PC-3 (cell line): ENCODE measurements at regions not wholly inside any gene's neighbourhood (a gene's known extent, or its start where the extent isn't known, plus 50 kb on each side); places are given as distances from the start of the nearest gene placed in this dataset.

ENCODE experiments used
- EZH2phosphoT487 ChIP-seq: fragments of 300-600 bp; sonication (generic); IDR thresholded peaks from 2 replicates; pipeline ENCODE4 v1.6.1; 2018; ENCODE audit warnings: mild to moderate bottlenecking, antibody characterized with exemption, low read length, borderline replicate concordance
- TF ChIP-seq, protein P1 (sequence below): fragments of 300-600 bp; sonication (generic); conservative IDR thresholded peaks from 2 replicates; pipeline ENCODE4 v1.5.1; 2017; ENCODE audit warnings: antibody characterized with exemption, low read depth, mild to moderate bottlenecking, low read length

GRCh38 chr5:167268337-167268736, 1023.1 kb upstream of the WWC1 start:
- no peak for TF ChIP-seq EZH2phosphoT487
- TF ChIP-seq, protein P1, sequence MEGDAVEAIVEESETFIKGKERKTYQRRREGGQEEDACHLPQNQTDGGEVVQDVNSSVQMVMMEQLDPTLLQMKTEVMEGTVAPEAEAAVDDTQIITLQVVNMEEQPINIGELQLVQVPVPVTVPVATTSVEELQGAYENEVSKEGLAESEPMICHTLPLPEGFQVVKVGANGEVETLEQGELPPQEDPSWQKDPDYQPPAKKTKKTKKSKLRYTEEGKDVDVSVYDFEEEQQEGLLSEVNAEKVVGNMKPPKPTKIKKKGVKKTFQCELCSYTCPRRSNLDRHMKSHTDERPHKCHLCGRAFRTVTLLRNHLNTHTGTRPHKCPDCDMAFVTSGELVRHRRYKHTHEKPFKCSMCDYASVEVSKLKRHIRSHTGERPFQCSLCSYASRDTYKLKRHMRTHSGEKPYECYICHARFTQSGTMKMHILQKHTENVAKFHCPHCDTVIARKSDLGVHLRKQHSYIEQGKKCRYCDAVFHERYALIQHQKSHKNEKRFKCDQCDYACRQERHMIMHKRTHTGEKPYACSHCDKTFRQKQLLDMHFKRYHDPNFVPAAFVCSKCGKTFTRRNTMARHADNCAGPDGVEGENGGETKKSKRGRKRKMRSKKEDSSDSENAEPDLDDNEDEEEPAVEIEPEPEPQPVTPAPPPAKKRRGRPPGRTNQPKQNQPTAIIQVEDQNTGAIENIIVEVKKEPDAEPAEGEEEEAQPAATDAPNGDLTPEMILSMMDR, result no peak
